Heart left ventricle (tissue), 13 donors: ENCODE measurements at regions not wholly inside any gene's neighbourhood (a gene's known extent, or its start where the extent isn't known, plus 50 kb on each side); places are given as distances from the start of the nearest gene placed in this dataset.

Experiments used
- POLR2A ChIP-seq, 2 donors: fragments of 450-650 bp; IDR thresholded peaks; one replicate each; pipeline ENCODE4 v1.6.1; 2017; ENCODE audit warnings: antibody characterized with exemption in 2 of 2, mild to moderate bottlenecking in 2 of 2, moderate library complexity in 2 of 2
- TF ChIP-seq, protein P1 (sequence below), 12 donors: fragments of 200-600 bp; sonication (generic) in 4 of 12; IDR thresholded peaks; one replicate each; pipeline versions ENCODE4 v1.5.0 to v1.8.0; 2018 to 2022; ENCODE audit warnings: antibody characterized with exemption in 12 of 12, mild to moderate bottlenecking in 5 of 12
- donor health status: ischemic (EF 13 %, LVEDD 7.1; RV severe dilation, severe dysfunction).
- donor health status: DM: no; HTN: yes; CAD: no.
- donor health status: DM: no; HTN: no; CAD: no.
- donor health status: ischemic (EF 25% LVEDD 6.9; RV normal size, moderate dysfunction).
- donor health status: ischemic (EF 25% LVEDD 5.7; RV mildly dilated, moderate dysfunction).
- donor health status: ischemic (EF 35%, LVEDD 5.7; RV mildly dilated, moderate dysfunction).
- donor health status: nonischemic (EF 11% LVEDD 7.7; RV severe dilation, severe dysfunction).
- donor health status: DM: yes; HTN: yes; CAD: no.
- donor health status: PGD.
- donor health status: ischemic (EF 29% LVEDD 5.4; RV normal size, mild dysfunction).
- donor health status: nonischemic (EF 23%, LVEDD 6.1; RV moderate dilation, normal function).

DNA sequence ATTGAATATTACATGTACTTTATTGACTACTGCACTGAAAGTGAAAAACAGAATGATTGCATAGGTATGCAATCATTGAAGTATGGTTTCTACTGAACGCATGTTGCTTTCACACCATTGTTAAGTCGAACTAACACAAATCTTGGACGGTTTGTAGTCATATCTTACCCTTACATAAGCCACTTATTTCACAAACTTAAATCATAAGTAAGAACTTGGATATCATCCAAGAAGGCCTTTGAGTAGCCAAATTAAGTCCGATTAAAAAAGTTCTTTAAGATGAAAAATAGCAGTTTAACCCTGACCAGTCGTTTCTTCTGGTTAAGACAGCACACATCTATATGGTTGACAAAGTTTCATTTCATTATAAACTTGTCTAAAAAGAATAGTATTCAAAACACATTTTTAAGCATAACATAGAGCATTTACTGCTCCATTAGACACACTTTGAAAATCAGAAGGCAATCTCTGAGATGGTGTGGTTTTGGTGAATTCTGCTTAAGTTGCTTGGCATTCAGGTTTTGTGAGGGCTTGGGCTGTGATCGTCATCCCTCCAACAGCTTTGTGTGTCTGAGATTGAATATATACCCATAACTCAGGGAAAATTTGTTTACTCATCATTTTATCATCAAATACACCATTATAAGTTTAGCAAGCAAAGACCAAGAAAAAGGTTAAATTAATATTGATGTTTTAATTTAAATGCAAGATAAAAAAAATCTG lies 92.2 kb downstream of the NFKBIZ start:
- TF ChIP-seq, protein P1, sequence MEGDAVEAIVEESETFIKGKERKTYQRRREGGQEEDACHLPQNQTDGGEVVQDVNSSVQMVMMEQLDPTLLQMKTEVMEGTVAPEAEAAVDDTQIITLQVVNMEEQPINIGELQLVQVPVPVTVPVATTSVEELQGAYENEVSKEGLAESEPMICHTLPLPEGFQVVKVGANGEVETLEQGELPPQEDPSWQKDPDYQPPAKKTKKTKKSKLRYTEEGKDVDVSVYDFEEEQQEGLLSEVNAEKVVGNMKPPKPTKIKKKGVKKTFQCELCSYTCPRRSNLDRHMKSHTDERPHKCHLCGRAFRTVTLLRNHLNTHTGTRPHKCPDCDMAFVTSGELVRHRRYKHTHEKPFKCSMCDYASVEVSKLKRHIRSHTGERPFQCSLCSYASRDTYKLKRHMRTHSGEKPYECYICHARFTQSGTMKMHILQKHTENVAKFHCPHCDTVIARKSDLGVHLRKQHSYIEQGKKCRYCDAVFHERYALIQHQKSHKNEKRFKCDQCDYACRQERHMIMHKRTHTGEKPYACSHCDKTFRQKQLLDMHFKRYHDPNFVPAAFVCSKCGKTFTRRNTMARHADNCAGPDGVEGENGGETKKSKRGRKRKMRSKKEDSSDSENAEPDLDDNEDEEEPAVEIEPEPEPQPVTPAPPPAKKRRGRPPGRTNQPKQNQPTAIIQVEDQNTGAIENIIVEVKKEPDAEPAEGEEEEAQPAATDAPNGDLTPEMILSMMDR (IDR thresholded peaks at IDR 0.05): no peak
- no peak for TF ChIP-seq POLR2A (IDR thresholded peaks at IDR 0.05)
